Activated naive CD8-positive, alpha-beta T cell treated with anti-CD3 and anti-CD28 coated beads, Interleukin-2, amount 50 U/mL, for 16 hours (primary cell): ENCODE measurements at regions not wholly inside any gene's neighbourhood (a gene's known extent, or its start where the extent isn't known, plus 50 kb on each side); places are given as distances from the start of the nearest gene placed in this dataset.
"Not testable (repeated sequence)": the region's sequence is repeated elsewhere in the genome, so short reads cannot be mapped to it uniquely, and the experiment has no call there.

ENCODE experiments used
- DNase-seq: peaks from one replicate; pipeline ENCODE4 v3.0.0-alpha.2; 2020; ENCODE audit warnings: low read depth, low spot score

GRCh38 chr5:39711821-39712220 is 287.0 kb upstream of the DAB2 start:
- no peak for DNase-seq

- no peak for DNase-seq
These were observed 284.3 kb upstream of the DAB2 start for GRCh38 chr5:39709032-39709431.

- DNase-seq, result no peak
These were observed 278.1 kb upstream of the DAB2 start for GRCh38 chr5:39702928-39703327.

- no peak for DNase-seq
These were observed 275.7 kb upstream of the DAB2 start for GRCh38 chr5:39700523-39700922.

GRCh38 chr5:39698838-39699560 is 274.2 kb upstream of the DAB2 start:
- no peak for DNase-seq

DNA sequence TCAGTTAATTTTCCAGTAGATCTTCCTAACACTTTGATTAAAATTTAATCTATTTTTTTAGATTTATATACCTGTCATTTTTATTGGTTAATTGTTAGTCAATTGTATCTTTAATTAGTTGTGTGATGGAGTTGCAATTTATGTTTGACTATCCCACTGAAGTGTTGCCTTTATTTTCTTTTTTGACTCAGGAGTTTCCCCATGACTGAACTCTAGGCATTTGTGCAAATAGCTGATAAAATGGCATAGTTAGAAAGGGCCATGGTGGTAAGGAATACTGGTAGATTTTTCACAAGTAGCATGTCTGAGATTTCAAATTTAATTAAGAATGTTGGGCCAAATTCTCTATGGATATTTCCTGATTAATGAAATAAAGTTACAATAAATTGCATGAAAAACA is 273.1 kb upstream of the DAB2 start:
- no peak for DNase-seq

DNA sequence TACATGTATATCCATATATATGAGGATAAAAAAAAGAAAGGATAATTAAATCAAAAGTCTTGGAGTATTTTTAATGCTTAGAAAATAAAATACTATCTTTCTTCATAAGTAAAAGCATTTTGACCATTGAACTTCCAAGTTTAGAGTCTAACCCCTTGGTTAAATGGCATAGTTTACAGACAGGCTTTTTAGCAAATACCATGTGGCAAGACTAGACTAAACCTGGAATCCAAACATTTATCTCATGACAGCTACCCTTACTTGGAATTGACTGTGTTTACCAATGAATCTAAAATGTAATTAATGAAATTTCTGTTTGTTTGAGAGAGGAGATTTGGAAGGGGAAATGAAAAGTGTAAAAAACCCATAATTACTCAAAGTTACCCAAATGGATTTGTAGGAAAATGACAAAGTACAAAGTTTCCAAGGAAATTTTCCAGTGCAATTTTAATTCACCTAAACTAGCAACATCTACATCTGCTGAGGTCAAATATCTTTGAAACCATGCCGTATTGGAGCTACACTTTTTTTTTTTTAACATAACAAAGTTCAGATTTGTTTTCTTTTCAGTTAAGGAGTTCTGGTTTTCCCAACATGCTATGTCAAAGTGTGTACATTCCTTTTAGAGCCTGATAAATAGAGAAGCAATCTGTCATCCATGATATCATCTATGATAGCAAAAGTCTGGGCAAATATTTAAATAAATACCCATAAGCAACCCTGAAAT is 272.1 kb upstream of the DAB2 start:
- no peak for DNase-seq

DNA sequence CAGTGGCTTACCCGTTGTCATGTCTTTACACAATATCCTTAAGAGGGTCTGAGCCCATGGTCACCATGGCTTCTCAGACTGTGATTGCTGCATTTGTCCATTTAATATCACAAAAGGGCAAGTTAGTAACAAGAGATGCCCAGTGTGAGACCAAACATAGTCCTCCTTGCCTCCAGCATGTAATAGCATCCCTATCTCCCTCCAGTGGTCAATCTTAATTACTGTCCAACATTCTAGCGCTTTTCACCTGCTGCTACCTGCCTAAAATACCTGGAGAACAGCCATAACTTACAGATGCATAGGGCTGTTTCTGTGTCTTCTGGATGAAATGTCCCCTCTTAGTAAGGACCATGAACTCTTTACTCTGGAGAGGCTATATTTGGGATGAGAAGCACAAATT is 267.2 kb upstream of the DAB2 start:
- DNase-seq, result no peak

- DNase-seq, result no peak
These were observed 266.4 kb upstream of the DAB2 start for GRCh38 chr5:39691136-39691535.

DNA sequence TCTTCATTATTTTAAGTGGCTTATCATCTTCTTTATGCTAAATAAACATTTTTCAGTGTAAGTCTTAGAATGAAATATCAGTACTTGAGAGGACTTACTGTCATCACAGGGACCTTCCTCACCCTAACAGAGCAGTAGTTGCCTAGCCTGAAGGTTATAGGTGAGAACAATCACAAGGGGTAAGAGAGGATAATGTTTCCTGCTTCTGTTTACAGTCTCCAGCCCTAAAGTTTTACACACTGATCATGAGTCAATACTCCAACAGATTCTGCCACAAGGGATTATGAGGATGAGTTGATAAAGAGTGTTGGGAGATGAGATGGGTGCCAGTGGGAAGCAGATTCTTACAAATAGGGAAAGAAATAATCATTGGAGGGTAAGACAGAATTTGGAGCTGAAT is 265.1 kb upstream of the DAB2 start:
- DNase-seq, result no peak

DNA sequence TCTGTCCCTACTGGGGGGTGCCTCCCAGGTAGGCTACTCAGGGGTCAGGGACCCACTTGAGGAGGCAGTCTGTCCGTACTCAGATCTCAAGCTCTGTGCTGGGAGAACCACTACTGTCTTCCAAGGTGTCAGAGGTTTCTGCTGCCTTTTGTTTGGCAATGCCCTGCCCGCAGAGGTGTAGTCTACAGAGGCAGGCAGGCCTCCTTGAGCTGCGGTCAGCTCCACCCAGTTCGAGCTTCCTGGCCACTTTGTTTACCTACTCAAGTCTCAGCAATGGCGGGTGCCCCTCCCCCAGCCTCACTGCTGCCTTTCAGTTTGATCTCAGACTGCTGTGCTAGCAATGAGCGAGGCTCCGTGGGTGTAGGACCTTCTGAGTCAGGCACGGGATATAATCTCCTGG is 263.1 kb upstream of the DAB2 start:
- DNase-seq, result not testable (repeated sequence)

DNA sequence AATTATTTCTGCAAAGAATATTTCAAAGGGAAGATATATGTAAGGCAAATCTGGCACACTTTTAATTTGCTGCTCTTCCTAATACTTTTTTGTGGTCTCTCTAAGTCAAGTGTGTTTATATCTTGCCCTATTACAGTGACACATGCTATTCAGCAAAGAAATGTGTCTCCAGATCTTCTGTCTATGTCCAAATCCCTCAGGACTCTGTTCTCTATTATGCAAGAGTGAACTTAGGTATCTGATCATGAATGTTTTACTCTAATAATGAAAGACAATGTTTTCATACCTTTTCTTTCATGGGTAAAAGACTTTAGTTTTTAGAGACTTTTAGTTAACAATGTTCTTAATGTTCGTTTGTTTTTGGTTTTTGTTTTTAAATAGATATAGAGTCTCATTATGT is 255.4 kb upstream of the DAB2 start:
- DNase-seq, result no peak

DNA sequence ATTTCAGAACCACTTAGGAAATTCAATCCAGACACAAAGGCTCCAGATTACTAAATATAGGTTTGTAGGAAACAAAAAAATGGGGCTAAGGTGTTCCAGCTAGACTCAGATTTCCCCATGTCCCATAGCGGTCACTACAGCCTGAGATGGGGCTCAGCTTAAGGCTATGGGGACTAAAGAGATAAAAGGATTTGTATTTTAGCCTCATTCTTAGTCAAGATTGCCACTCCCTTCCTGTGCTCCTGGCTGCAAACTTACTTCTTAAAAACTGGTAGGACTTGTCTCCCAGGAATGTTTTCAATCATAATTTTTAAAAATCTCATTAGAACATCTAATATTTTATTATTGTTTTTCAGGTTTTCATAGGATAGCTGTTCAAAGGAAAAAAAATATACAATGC is 253.8 kb upstream of the DAB2 start:
- no peak for DNase-seq

GRCh38 chr5:39675676-39676075 is 250.9 kb upstream of the DAB2 start:
- DNase-seq, result no peak

DNA sequence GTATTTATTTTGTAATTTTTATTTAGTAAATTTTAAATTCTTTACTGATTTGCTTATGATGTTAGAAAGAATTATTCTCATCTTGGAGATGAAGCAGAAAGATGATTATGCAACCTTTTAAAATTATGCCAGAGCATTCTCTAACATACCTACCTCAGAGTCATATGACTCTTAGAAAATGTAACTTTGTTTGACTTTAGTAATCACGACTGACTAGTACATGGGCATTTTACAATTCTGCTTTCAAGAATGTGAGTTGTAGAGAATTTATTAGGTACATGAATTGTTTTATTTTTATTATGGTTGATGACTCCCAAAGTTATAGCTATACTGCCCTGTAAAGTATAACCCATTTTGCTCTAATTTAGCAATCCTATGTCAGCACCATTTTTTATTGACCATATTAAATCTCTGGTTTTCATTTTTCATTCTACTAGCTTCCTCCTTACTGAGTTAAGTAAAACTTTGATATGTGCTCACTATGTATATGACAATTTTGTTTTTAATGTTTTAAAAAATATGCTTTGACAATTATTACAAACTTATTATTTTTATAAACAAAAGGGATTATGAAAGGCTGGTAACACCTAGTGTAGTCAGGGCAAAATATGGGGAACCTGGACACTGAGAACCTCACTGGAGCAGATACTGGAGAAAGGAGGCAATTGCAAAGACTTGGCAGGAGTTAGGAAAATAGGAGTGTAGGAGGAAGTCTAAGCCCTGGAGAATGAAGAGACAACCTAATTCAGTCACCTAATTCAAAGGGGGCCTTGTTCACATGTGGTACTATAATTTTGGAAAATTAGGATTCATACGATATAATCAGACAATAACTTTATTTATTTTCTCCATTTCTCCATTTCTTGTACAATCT is 249.7 kb upstream of the DAB2 start:
- DNase-seq, result no peak

DNA sequence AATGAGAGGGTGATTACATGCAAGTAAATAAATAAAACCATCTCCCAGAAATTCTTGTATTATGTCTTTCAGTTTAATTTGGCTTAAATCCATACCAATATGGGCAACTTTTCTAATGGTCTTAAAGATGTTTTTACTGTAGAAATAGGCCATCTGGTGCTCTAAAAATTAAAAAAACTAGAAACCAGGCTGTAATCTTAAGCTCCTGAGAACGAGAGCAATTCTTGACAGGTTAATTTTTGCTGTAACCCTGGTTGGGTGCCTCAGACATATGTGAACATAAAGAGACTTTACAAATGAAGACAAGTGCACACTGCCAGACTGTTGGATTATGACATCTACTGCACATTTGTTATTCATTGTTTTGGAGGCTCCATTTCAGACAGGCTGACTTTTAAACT is 246.8 kb upstream of the DAB2 start:
- DNase-seq, result no peak

GRCh38 chr5:39670955-39671354 is 246.2 kb upstream of the DAB2 start:
- DNase-seq, result no peak

DNA sequence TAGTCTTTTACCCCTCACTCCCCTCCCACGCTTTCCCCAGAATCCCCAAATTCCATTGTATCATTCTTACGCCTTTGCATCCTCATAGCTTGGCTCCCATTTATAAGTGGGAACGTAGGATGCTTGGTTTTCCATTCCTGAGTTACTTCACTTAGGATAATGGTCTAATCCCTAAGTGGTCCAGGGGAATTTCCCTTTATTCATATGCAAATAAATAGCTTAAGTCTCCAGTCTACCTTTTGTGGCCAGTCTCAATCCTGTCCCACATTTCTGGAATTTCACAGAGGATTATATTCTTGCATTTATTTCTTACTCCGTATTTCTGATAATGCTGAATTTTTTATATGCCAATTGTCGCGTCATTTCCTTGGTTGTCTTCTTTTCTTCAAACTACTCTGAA is 245.6 kb upstream of the DAB2 start:
- no peak for DNase-seq

GRCh38 chr5:39668980-39669379 is 244.2 kb upstream of the DAB2 start:
- no peak for DNase-seq

DNA sequence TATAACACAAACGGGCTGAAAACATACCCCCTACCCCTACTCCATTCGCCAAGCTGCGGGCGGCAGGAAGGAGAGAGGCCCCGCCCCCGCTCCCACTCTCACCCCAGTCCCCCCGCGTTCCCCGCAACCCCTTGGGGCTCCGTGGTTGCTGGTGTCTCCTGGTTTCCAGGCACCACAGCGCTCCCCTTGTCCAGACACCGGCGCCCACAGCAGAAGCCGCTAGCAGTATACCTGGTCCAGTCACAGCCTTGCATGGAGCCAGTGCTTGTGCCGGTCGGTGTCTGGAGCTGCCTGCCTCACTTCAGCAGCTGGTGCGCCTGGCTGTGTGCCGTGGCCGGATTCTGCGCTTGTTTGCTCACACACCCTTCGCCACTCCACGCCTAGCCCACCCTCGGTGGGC is 240.5 kb upstream of the DAB2 start:
- DNase-seq, result no peak

GRCh38 chr5:39662945-39663344 is 238.2 kb upstream of the DAB2 start:
- no peak for DNase-seq

DNA sequence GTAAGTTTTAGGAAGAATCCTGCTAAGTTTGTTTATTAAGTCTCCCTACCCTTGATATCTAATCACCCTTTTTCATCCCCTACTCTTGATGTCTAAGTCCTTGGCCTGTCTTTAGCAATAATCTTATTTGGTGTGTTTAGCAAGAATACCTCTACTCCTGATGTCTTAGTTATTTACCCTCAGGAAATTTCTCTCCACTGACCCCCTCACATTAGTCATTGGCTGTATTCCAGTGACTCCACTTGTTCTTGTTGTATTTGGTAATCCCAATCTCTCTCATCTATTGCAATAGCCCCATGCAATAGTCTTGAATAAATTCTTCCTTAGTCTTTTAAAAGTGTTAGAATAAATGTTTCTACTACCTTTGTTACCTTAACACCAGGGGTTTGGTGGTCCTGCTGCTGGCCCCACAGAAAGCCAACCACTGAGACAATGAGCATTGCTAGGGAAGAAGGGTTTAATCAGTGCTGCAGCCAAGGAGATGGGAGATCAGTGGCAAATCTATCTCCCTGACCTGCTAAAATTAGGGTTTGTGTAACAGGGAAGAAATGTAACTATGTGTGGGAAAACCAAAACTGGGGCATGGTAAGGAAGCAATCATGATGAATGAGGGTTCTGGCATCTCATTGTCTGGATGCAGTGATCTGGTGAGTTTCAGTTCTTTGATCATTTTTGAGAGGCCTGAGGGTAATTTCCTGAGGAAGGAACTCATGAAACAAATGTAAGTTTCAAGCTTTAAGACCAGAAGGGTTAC is 236.4 kb upstream of the DAB2 start:
- DNase-seq, result no peak
